IMR-90 (cell line): ENCODE measurements at regions not wholly inside any gene's neighbourhood (a gene's known extent, or its start where the extent isn't known, plus 50 kb on each side); places are given as distances from the start of the nearest gene placed in this dataset.

Source experiments
- ATAC-seq: fragments of 200-7000 bp; cut with Tn5 transposase; 2 replicates; pipeline ENCODE4 v1.9.1; 2020; ENCODE audit warnings: low read depth, mild to moderate bottlenecking, moderate library complexity
- BruUV-seq: library from RNA; stranded (reverse); fragments of 400-500 nt; replicated peaks from 2 replicates; lab custom pipeline; 2021; lab: Mats Ljungman, UMichigan
- CTCF ChIA-PET: fragments of 300-600 bp; formaldehyde crosslinking; extraction: SDS; loops from one replicate; lab custom pipeline; 2021; ENCODE audit warnings: antibody characterized with exemption; lab: Yijun Ruan, JAX
- POLR2A ChIA-PET: fragments of 300-600 bp; sonication (Branson Sonifier 250); formaldehyde crosslinking; loops from one replicate; lab custom pipeline; 2022; ENCODE audit warnings: antibody characterized with exemption; ENCODE audit not compliant: unreplicated experiment; lab: Charles Lee
- DNase-seq: peaks from one replicate; pipeline ENCODE4 v3.0.0; 2013
- H2AFZ ChIP-seq: replicated peaks from 2 replicates; pipeline ENCODE3; 2013; ENCODE audit warnings: low read length, mild to moderate bottlenecking; ENCODE audit not compliant: poor library complexity
- H2AK5ac ChIP-seq: 2 replicates; pipeline ENCODE4 v1.6.1; 2013; ENCODE audit warnings: low read depth, low read length, inconsistent platforms
- H2AK9ac ChIP-seq: replicated peaks from 2 replicates; pipeline ENCODE3; 2013; ENCODE audit warnings: mild to moderate bottlenecking, low read depth, low read length, moderate library complexity; ENCODE audit not compliant: poor library complexity
- H2BK120ac ChIP-seq: 2 replicates; pipeline ENCODE4 v1.6.1; 2013; ENCODE audit warnings: low read depth, low read length, inconsistent platforms
- H2BK15ac ChIP-seq: 3 replicates; pipeline ENCODE4 v1.6.1; 2013; ENCODE audit warnings: low read depth, low read length, inconsistent platforms
- H2BK20ac ChIP-seq: 2 replicates; pipeline ENCODE4 v1.6.1; 2013; ENCODE audit warnings: low read depth, mild to moderate bottlenecking, inconsistent platforms, low read length, moderate library complexity
- H2BK5ac ChIP-seq: 2 replicates; pipeline ENCODE4 v1.6.1; 2013; ENCODE audit warnings: mild to moderate bottlenecking, low read depth, low read length, inconsistent platforms; ENCODE audit not compliant: poor library complexity, severe bottlenecking
- H3K14ac ChIP-seq: replicated peaks from 2 replicates; pipeline ENCODE4 v1.6.1; 2013; ENCODE audit warnings: low read depth, low read length, inconsistent platforms
- H3K18ac ChIP-seq: 2 replicates; pipeline ENCODE4 v1.6.1; 2013; ENCODE audit warnings: low read depth, low read length, control low read depth
- H3K23ac ChIP-seq: 2 replicates; pipeline ENCODE4 v1.6.1; 2013; ENCODE audit warnings: low read depth, low read length, inconsistent platforms
- H3K27ac ChIP-seq: 2 replicates; pipeline ENCODE4 v1.5.1; 2013; ENCODE audit warnings: mild to moderate bottlenecking, control low read depth, low read length; ENCODE audit not compliant: insufficient read depth
- H3K27me3 ChIP-seq: 2 replicates; pipeline ENCODE4 v1.6.1; 2013; ENCODE audit warnings: low read length; ENCODE audit not compliant: control insufficient read depth, insufficient read depth
- H3K36me3 ChIP-seq: 2 replicates; pipeline ENCODE4 v1.6.1; 2013; ENCODE audit warnings: low read length, mixed read lengths; ENCODE audit not compliant: control insufficient read depth, insufficient read depth
- H3K4ac ChIP-seq: 2 replicates; pipeline ENCODE4 v1.6.1; 2013; ENCODE audit warnings: low read depth, low read length, inconsistent platforms
- H3K4me1 ChIP-seq: 2 replicates; pipeline ENCODE4 v1.6.1; 2013; ENCODE audit warnings: low read length, mixed read lengths; ENCODE audit not compliant: control insufficient read depth, insufficient read depth
- H3K4me2 ChIP-seq: 2 replicates; pipeline ENCODE4 v1.6.1; 2013; ENCODE audit warnings: low read depth, mild to moderate bottlenecking, control low read depth, low read length, moderate library complexity
- H3K4me3 ChIP-seq: 2 replicates; pipeline ENCODE4 v1.5.1; 2013; ENCODE audit warnings: low read depth, mild to moderate bottlenecking, control low read depth, low read length, moderate library complexity; ENCODE audit not compliant: insufficient read depth
- H3K56ac ChIP-seq: 2 replicates; pipeline ENCODE4 v1.6.1; 2013; ENCODE audit warnings: low read length, inconsistent platforms; ENCODE audit not compliant: insufficient read depth; ENCODE audit errors: extremely low read depth
- H3K79me1 ChIP-seq, 2 experiments: 2 replicates each; pipeline ENCODE4 v1.6.1; 2013; ENCODE audit warnings: low read length in 2 of 2, inconsistent platforms in 1 of 2, low read depth in 1 of 2
- H3K9ac ChIP-seq: 2 replicates; pipeline ENCODE4 v1.6.1; 2013; ENCODE audit warnings: low read depth, low read length, control low read depth
- H3K9me1 ChIP-seq: 2 replicates; pipeline ENCODE4 v1.6.1; 2013; ENCODE audit warnings: low read length, inconsistent platforms; ENCODE audit not compliant: insufficient read depth
- H3K9me3 ChIP-seq: 2 replicates; pipeline ENCODE4 v1.6.1; 2013; ENCODE audit warnings: low read length; ENCODE audit not compliant: control insufficient read depth, insufficient read depth
- H4K20me1 ChIP-seq: 2 replicates; pipeline ENCODE4 v1.6.1; 2013; ENCODE audit warnings: low read length, inconsistent platforms; ENCODE audit not compliant: insufficient read depth
- H4K5ac ChIP-seq: 2 replicates; pipeline ENCODE4 v1.6.1; 2013; ENCODE audit warnings: mild to moderate bottlenecking, low read depth, low read length, control low read depth
- H4K8ac ChIP-seq, 2 experiments: 2 replicates each; pipeline ENCODE4 v1.6.1; 2013; ENCODE audit warnings: low read depth in 2 of 2, low read length in 2 of 2, control low read depth in 1 of 2, inconsistent platforms in 1 of 2
- H4K91ac ChIP-seq: 2 replicates; pipeline ENCODE4 v1.6.1; 2013; ENCODE audit warnings: low read depth, low read length, inconsistent platforms; ENCODE audit not compliant: insufficient read depth
- ELK1 ChIP-seq: fragments of 150-350 bp; IDR thresholded peaks from 2 replicates; pipeline ENCODE4 v1.6.1; 2016; ENCODE audit warnings: low read depth, mild to moderate bottlenecking, low read length, moderate library complexity, borderline replicate concordance
- POLR2A ChIP-seq: IDR thresholded peaks from 2 replicates; pipeline ENCODE4 v1.6.1; 2012; ENCODE audit warnings: mild to moderate bottlenecking, low read depth, low read length
- WGBS, 2 experiments: methylation state at CpG; one replicate each; pipeline versions ENCODE4 v1.1.5 to v1.1.7; 2013; ENCODE audit warnings: missing lambda C conversion rate in 2 of 2; ENCODE audit not compliant: insufficient read length in 1 of 2; ENCODE audit errors: extremely low coverage in 2 of 2; 5-methylcytosine and 5-hydroxymethylcytosine counted together
- dilution Hi-C: fragments of 300-500 bp; cut with HindIII; formaldehyde crosslinking; loops from one replicate; pipeline ENCODE4 v1.14.3; 2018; ENCODE audit warnings: low sequenced_read_pairs; ENCODE audit not compliant: unreplicated experiment
- in situ Hi-C: fragments of 300-500 bp; cut with MboI; formaldehyde crosslinking; loops from 3 replicates; pipeline ENCODE4 v1.14.3; 2019; ENCODE audit warnings: low sequenced_read_pairs, inconsistent platforms, mixed read lengths
- intact Hi-C: fragments of 100-400 bp; cut with micrococcal nuclease; formaldehyde crosslinking; loops from 2 replicates; pipeline ENCODE4 v1.10.0; 2022

GRCh38 chr12:31868965-31869364 is 90.2 kb upstream of the RESF1 start:
- H4K5ac ChIP-seq: no peak overlapping the region
- no peak overlapping the region for H2BK15ac ChIP-seq
- dilution Hi-C loops (no loop called here), intact Hi-C loops (no loop called here), in situ Hi-C loops (no loop called here)
- H3K4me1 ChIP-seq: no peaks in the 10 kb centered on the region
- H3K9me3 ChIP-seq: 0 out of 2 replicates have a peak, but pooled peaks cover 2% of the 10 kb centered on the region
- H3K79me1 ChIP-seq: no peaks in the 10 kb centered on the region
- H3K36me3 ChIP-seq: no peaks in the 10 kb centered on the region
- no peak overlapping the region for H4K8ac ChIP-seq
- no peak overlapping the region for H2AK9ac ChIP-seq
- H3K9me1 ChIP-seq: no peaks in the 10 kb centered on the region
- no peak overlapping the region for H2BK5ac ChIP-seq
- H3K18ac ChIP-seq: no peak overlapping the region
- H2AK5ac ChIP-seq: no peak overlapping the region
- no CpG with 5 or more reads among the region's 2 CpGs for WGBS, 2 experiments
- H2BK20ac ChIP-seq: no peak overlapping the region
- no peak overlapping the region for H2BK120ac ChIP-seq
- H3K9ac ChIP-seq: no peak overlapping the region
- no peak overlapping the region for H3K14ac ChIP-seq
- H4K91ac ChIP-seq: no peak overlapping the region
- H2AFZ ChIP-seq: no peak overlapping the region
- H4K20me1 ChIP-seq: no peaks in the 10 kb centered on the region
- H3K23ac ChIP-seq: no peak overlapping the region
- DNase-seq: peak; percentile 20
- H3K4me3 ChIP-seq: no peak overlapping the region
- no TSS peak for BruUV-seq
- no peak for ATAC-seq
- H3K27ac ChIP-seq: no peak overlapping the region
- no peak overlapping the region for H3K4me2 ChIP-seq
- TF ChIP-seq POLR2A (no peak), ELK1 (no peak)
- ChIA-PET CTCF (no interaction called here), POLR2A (no interaction called here)
- H3K4ac ChIP-seq: no peak overlapping the region
- H3K56ac ChIP-seq: no peak overlapping the region
- peaks cover 4% of the 10 kb centered on the region; the same call in 1 of the 2 replicates for H3K27me3 ChIP-seq
